ENCODE measurements at regions not wholly inside any gene's neighbourhood (a gene's known extent, or its start where the extent isn't known, plus 50 kb on each side); places are given as distances from the start of the nearest gene placed in this dataset.

DNA sequence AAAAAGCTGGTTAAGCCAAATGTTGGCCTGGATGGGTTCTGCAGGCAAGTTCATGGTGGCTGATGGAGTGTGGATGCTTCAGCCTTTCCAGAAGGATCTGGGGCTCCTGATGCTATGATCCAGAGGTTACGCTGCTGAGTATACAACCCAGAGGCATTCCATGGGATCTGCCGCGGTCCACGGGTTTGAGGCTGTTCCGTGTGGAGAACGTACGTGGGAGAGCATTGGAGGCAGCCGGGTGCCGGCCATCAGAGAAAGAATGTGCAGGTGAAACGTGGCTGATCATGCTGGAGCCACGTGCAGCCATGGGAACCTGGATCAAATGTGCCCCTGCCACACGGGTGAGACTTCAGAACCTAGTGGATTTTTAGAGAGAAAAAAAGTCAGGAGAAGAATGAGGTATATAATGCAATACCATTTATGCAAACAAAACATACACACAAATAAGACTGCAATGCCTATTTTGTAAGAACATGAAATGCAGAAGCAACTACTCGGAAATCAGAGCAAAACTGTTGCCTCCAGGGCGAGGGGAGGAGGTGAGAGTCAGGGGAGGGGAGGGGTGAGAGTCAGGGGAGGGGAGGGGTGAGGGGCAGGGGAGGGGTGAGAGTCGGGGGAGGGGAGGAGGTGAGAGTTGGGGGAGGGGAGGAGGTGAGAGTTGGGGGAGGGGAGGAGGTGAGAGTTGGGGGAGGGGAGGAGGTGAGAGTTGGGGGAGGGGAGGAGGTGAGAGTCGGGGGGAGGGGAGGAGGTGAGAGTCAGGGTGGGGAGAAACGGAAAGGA is 116.5 kb upstream of the C1orf174 start:
- no peak for DNase-seq (ENCODE audit: low read depth)

- no peak for DNase-seq (ENCODE audit: low read depth)
Observed at GRCh38 chr1:4017636-4018365, 117.7 kb upstream of the C1orf174 start.

DNA sequence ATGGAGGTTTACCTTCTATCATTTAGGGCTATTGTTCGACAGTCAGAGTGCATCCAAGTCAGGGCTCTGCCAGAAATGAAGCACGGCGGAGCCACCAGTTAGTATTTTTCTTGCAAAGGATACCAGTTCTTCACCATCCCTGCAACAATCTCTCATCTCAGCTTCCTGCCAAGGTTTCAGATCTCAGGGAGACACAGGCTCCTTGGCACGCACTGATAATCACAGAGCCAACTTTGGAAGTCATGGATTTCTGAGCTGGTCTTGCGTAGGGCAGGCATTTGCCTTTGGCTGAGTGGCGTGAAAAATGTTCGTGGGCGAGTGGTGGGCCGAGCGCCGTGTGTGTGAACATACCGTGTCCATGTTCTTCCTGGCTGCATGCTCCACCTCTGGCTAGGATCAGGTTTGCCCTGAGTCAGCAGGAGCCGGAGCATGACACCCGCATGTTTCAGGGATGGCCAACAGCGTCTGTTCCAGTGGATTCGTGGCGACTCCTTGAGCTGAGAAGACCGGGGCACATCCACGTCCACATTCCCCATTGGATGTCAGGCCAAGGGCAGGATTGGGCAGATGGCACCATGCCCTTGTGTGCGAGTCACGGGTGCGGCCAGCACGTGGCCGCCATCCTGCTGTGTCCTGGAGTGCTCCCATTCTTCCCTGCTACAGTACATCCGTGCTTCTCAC is 118.5 kb upstream of the C1orf174 start:
- no peak for DNase-seq (ENCODE audit: low read depth)

GRCh38 chr1:4019147-4019521 is 119.1 kb upstream of the C1orf174 start:
- DNase-seq (ENCODE audit: low read depth): no peak

- no peak for DNase-seq (ENCODE audit: low read depth)
Observed at GRCh38 chr1:4019606-4020331, 119.7 kb upstream of the C1orf174 start.

- DNase-seq (ENCODE audit: low read depth): no peak
Observed at GRCh38 chr1:4020449-4020848, 120.4 kb upstream of the C1orf174 start.

DNA sequence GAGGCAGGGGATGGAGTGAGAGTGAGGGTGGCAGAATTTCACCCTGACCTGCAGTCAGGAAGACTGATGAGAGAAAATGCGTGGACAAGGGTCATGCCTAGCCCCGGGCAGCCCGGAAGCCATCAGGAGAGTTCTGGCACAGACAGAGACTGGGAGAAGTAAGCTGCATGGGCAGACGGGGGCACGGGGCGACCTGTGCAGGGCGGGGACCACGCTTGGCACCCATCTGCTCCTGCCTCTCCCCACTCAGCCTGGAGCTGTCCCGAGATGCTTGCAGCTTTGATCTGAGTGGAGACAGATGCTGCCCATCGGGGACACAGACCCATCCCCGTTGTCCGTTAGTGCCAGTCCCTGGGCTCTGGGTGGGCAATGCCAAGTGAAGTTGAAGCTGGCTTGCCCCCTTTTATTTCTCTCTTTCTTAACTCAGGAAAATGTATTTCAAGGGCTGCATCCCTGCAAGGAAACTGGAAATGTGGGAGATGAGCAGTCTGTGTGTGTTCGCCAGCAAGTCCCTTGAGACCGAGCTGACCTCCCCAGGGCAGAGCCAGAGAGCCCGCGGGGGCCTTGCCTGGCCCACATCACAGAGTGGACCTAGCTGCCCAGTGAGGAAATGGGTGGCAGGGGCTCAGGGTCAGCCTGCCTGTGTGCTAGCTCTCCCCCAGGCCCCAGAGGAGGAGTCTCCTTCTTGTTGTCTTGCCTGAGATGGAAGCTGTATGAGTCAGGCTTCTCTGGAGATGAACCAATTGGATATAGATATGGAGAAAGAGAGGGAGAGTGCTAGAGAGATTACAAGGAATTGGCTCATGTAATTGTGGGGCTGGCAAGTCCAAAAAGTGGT is 121.3 kb upstream of the C1orf174 start:
- no peak for DNase-seq (ENCODE audit: low read depth)

GRCh38 chr1:4021974-4022268 is 121.8 kb upstream of the C1orf174 start:
- DNase-seq (ENCODE audit: low read depth): no peak

DNA sequence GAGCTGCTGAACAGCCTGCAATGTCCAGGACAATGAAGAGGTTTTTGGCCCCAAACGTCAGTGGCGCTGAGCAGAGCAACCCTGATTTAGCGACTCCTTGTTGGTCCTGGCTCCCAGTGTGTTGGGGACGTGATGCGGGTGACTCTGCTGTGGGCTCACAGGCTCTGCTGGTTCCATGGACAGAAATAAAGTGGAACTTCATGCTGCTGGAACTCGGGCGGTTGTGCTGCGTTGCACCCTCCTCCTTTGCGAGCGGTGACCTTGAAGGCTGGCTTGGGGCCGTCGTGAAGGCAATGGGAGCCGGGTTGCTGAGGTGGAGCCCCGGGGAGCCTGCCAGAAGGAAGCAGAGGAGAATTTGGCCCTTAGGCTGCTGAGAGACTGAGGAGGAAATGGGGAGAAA is 122.6 kb upstream of the C1orf174 start:
- no peak for DNase-seq (ENCODE audit: low read depth)

GRCh38 chr1:4023678-4024077 is 123.6 kb upstream of the C1orf174 start:
- no peak for DNase-seq (ENCODE audit: low read depth)

DNA sequence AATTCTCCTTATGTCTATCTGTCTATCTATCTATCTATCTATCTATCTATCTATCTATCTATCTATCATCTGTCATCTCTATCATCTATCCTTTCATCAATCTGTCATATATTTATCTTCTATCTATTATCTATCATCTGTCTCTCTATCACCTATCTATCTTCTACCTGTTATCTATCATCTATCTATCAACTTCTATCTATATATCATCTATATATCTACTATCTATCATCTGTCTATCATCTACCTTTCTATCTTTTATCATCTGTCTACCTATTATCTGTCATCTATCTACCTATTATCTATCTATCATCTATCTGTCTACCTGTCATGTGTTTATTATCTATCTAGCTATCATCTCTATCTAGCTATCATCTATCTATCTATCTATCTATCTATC is 124.7 kb upstream of the C1orf174 start:
- DNase-seq (ENCODE audit: low read depth): no peak

DNA sequence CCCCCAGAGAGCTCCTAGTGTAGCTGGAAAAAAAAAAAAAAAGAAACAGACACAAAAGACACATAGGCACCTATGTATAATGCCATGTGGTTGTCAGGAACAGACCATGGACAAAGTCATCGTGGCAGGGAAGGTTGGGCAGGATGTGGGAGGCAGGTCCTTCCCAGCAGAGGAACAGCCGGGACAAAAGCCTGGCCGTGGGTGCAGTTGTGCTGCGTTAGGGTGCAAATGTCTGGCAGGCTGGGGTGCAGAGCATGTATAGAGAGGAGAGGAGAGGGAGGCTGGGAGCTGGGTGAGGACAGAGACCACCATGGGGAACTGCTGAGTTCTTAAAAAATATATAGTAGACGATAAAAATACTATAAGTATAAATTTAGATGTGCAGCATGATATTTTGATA is 125.7 kb upstream of the C1orf174 start:
- no peak for DNase-seq (ENCODE audit: low read depth)

- DNase-seq (ENCODE audit: low read depth): no peak
Observed at GRCh38 chr1:4027008-4027407, 126.9 kb upstream of the C1orf174 start.

DNA sequence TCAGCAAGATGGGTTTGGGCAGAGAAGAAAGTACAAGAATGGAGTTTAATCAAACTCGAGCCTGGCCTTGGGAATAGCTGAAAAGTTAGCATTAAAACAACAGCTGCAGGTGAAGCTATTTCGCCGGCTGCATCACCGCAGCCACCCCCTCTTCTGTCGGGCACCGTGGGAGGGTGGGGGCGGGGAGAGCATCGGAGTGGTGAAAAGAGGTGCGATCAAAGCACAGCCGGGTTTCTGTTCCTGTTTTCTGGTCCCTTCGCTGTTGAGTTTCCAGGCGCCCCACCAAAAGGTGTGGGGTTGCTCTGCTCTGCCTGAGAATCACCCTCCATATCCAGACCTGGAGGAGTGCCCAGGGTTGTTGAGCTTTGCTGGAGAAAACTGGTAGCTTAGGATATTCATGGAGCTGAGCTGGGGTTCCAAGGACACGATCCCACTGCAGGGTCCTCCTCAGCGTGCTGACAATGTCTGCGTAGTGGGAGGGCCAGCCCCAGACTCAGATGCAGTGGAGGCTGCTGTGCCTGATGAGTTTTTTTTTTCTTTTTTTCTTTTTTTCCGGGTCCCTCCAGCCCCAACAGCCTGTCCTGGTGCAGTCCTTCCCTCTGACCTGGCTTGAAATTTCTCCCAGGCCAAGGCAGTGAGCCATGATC is 127.5 kb upstream of the C1orf174 start:
- no peak for DNase-seq (ENCODE audit: low read depth)

DNA sequence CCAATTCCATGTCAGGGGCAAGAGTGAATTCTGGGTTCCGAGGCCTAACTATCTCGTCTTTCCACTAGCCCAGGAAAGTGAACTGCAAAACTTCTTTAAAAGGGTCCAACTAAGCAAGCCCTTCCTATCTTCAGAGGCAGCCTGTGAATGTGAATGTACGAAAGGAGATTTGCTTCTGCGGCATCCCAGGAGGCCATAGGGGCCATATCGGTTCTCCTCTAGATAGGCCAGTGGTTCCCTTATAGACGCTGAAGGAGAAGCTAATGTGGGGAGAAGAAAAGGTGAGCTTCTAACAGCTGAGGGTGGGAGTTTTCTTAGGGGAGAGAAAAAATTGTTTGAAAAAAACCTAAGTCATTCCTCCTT is 128.0 kb upstream of the C1orf174 start:
- DNase-seq (ENCODE audit: low read depth): no peak

DNA sequence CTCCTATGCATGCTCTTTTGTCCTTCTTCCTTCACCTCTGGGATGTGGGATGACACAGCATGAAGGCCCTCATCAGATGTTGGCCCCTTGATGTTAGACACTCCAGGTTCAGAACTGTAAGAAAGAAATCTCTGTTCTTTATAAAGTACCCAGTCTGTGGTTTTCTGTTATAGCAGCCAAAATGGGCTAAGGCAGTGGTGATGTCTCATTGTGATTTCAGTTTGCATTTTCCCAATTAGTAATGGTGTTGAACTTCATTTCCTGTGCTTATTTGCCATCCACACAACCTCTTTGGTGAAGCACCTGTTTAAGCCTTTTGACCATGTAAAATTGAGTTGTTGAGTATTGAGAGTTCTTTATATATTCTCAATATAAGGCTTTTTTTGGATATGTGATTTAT is 129.3 kb upstream of the C1orf174 start:
- DNase-seq (ENCODE audit: low read depth): no peak

DNA sequence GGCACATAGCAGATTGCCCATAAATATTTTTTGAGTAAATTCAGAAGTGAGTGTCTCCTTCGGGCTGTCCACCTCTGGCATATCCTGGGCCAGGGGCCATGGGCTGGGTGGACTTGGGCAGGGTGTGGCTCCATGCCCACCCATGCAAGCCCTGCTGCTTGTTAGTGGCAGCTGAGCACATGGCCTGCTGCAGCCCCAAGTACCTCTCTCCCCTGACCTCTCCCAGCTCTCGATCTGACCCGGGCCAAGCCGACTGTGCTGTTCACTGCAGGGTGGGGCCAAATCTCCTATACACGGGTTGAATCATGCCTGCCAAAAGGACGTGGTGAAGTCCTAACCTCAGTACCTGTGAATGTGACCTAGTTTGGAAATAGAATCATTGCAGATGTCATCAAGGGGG is 132.5 kb upstream of the C1orf174 start:
- no peak for DNase-seq (ENCODE audit: low read depth)

DNA sequence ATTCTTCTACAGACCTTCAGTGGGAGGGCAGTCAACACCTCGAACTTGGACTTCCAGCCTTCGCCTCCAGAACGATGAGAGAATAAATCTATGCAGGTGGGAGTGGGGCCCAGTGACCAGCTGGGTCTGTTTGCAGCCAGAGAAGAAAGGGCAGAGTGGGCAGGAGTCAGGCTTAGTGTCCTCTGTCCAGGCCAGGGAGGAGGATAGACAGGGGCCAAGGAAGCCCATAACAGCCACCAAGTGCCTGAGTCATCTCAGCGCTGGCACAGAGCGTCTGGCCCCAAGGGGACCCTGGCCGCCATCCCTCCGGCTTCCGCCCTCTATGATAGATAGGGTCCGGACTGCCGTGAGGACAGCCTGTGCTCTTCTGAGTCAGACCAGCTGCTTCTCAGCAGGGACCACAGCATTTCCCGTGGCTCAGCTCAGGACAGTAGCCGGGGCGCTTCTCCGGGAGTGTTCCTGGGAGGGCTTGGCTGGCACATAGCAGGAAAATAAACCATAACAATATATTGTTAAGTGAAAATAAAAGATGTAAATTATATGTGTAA is 133.1 kb upstream of the C1orf174 start:
- DNase-seq (ENCODE audit: low read depth): no peak

- DNase-seq (ENCODE audit: low read depth): no peak
Observed at GRCh38 chr1:4033713-4034112, 133.6 kb upstream of the C1orf174 start.

DNA sequence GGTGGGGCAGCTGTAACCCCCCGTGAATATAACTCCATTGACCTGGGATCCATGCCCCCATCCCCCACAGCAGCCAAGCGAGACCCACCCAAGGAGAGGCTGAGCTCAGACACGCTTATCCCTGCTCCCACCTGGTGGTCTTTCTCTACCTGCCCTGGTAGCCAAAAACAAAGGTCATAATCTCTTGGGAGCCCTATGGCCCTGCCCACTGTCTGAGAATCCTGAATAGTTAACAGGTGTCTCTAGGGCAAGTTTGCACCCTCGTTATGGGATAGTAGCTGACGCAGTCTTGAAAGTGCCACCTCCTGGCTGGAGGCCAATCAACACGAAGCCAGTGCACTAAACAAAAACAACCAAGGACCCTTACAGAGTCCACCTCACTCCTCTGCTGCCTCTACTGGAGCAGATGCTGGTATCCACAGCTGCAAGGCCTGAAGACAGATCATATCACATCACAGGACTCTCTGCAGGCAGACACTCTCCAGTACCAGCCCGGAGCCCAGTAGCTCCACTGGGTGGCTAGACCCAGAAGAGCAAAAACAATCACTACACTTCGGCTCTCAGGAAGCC is 134.3 kb upstream of the C1orf174 start:
- DNase-seq (ENCODE audit: low read depth): no peak

GRCh38 chr1:4044967-4045366 is 144.9 kb upstream of the C1orf174 start:
- DNase-seq (ENCODE audit: low read depth): no peak

Measured in non-pigmented ciliary epithelial cell (primary cell).